Endothelial cell of hepatic sinusoid (primary cell): ENCODE measurements at regions not wholly inside any gene's neighbourhood (a gene's known extent, or its start where the extent isn't known, plus 50 kb on each side); places are given as distances from the start of the nearest gene placed in this dataset.
"Not testable (repeated sequence)": the region's sequence is repeated elsewhere in the genome, so short reads cannot be mapped to it uniquely, and the experiment has no call there.

ENCODE experiments used
- in situ Hi-C: cut with HindIII; loops from 2 replicates; pipeline ENCODE4 v1.10.0; 2017; ENCODE audit warnings: low sequenced_read_pairs

GRCh38 chr1:178674559-178674958 lies 50.5 kb upstream of the RALGPS2 start:
- in situ Hi-C loops = not testable (repeated sequence)
